Pancreas (tissue), 10 donors: ENCODE measurements at regions not wholly inside any gene's neighbourhood (a gene's known extent, or its start where the extent isn't known, plus 50 kb on each side); places are given as distances from the start of the nearest gene placed in this dataset.
A peak's percentile ranks its signal among the peaks of the same experiment; 100 is the strongest.

Experiments used
- ATAC-seq, 4 donors: fragments of 200-7000 bp; cut with Tn5 transposase; one replicate each; pipeline versions ENCODE4 v1.8.0 to v1.9.1; 2020; ENCODE audit warnings: mild to moderate bottlenecking in 4 of 4, moderate library complexity in 4 of 4
- DNase-seq, 6 donors: peaks; one replicate each; pipeline ENCODE4 v3.0.0-alpha.2; 2020
- FAIRE-seq: peaks from 2 replicates; lab custom pipeline; 2012; peaks lifted over from hg19 to GRCh38; lab: Jason Lieb, UNC
- H3K27ac ChIP-seq, 4 donors: fragments of 200-600 bp; sonication (generic); 1 replicate in 3 of 4; 2 replicates in 1 of 4; pipeline versions ENCODE4 v1.5.0 to v1.8.0; 2020
- H3K27me3 ChIP-seq, 4 donors: fragments of 200-600 bp; one replicate each; pipeline ENCODE4 v1.8.0; 2021
- H3K36me3 ChIP-seq, 3 donors: fragments of 200-600 bp; sonication (generic) in 1 of 3; one replicate each; pipeline versions ENCODE4 v1.5.0 to v1.8.0; 2020 to 2021
- H3K4me1 ChIP-seq, 3 donors: fragments of 200-600 bp; one replicate each; pipeline ENCODE4 v1.8.0; 2021
- H3K4me3 ChIP-seq, 4 donors: fragments of 200-600 bp; sonication (generic) in 2 of 4; one replicate each; pipeline versions ENCODE4 v1.5.0 to v1.8.0; 2020 to 2021
- H3K9me3 ChIP-seq, 4 donors: fragments of 200-600 bp; one replicate each; pipeline ENCODE4 v1.8.0; 2021
- CTCF ChIP-seq, 4 donors: fragments of 200-600 bp; sonication (generic) in 3 of 4; IDR thresholded peaks; one replicate each; pipeline versions ENCODE4 v1.5.0 to v1.8.0; 2021; ENCODE audit warnings: antibody characterized with exemption in 4 of 4
- WGBS, 2 donors: extraction: QIAGEN DNeasy Blood & Tissue Kit; methylation state at CpG; one replicate each; pipeline ENCODE4 v1.1.7; 2013; 5-methylcytosine and 5-hydroxymethylcytosine counted together
- intact Hi-C, 3 donors: fragments of 100-400 bp; cut with DNase I; formaldehyde crosslinking; loops; one replicate each; pipeline versions ENCODE4 v1.11.1 to v1.14.2; 2022
- donor health status: healthy with polysubstance abuse.
- donor health status: DM: no; HTN: no; CAD: no; lungs with moderate emphysema.
- donor health status: DM: no; HTN: no; CAD: no.
- donor health status: control.
- donor health status: control.
- donor health status: Bipolar disorder and iron deficiency.
- donor health status: DM: yes; HTN: yes; CAD: no.
- donor health status: DM: no; HTN: no; CAD: no.
- donor health status: DM: no; HTN: no; CAD: no.
- donor health status: DM: yes; HTN: yes; CAD: no.

- no peak for FAIRE-seq
- WGBS, 2 donors: 75 to 92% methylated on average over 1 of the region's 1 CpG
- intact Hi-C loops: no loop called here
Observed at GRCh38 chr2:126436411-126436810, 219.5 kb upstream of the GYPC start.

DNA sequence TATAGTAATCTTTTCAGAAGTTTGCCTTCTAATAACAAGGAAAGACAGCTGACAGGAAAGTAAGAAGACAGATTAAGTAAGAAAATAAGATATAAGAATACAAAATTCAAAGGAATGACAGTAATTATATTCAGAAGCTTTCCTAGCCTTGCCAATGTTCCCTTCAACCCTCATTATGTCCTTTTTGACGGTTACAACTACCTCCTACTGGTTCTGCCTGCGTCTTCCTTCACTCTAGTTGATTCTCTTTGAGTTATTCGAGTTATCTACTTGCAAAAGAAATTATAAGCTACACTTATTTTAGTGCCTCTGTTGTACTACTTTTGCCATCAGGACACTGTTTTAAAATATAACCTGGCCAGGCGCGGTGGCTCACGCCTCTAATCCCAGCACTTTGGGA, 218.9 kb upstream of the GYPC start:
- no peaks in the 10 kb centered on the region for H3K36me3 ChIP-seq
- H3K4me3 ChIP-seq: no peak overlapping the region
- TF ChIP-seq CTCF (IDR thresholded peaks at IDR 0.05): no peak
- intact Hi-C loops: no loop called here
- no peak for FAIRE-seq
- DNase-seq: no peak
- no peaks in the 10 kb centered on the region for H3K9me3 ChIP-seq
- no peaks in the 10 kb centered on the region for H3K4me1 ChIP-seq
- no peaks in the 10 kb centered on the region for H3K27me3 ChIP-seq
- H3K27ac ChIP-seq: no peak overlapping the region
- 85 to 92% methylated on average over 6 of the region's 6 CpGs for WGBS, 2 donors
- ATAC-seq: no peak

More at GRCh38 chr2:126436411-126436810, 219.5 kb upstream of the GYPC start:
- Histone ChIP-seq H3K4me3 (no peak overlapping the region), H3K27ac (no peak overlapping the region), H3K36me3 (no peaks in the 10 kb centered on the region), H3K27me3 (no peaks in the 10 kb centered on the region), H3K9me3 (no peaks in the 10 kb centered on the region), H3K4me1 (no peaks in the 10 kb centered on the region)
- no peak for DNase-seq
- no peak for TF ChIP-seq CTCF (IDR thresholded peaks at IDR 0.05)
- no peak for ATAC-seq

DNA sequence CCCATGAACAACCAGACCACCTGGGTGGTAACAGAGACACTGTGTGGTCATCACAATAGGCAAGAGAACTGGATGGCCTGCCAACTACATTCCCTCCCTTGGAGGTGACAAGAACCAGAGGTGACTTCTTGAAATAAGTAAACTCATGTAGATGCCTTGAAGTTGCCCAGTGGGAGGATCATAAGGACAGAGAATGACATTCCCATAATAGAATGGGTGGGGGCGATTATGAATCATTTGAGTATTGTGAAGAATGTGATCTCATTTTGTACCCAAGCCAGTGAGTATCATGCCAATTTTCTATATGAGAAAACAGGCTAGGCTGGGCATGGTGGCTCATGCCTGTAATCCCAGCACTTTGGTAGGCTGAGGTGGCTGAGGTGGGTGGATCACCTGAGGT, 211.4 kb upstream of the GYPC start:
- FAIRE-seq: no peak
- WGBS, 2 donors: 48 to 65% methylated on average over 1 of the region's 1 CpG
- no peak overlapping the region for H3K27ac ChIP-seq
- no peak for DNase-seq
- H3K4me3 ChIP-seq: no peak overlapping the region
- intact Hi-C loops: no loop called here
- no peaks in the 10 kb centered on the region for H3K27me3 ChIP-seq
- H3K9me3 ChIP-seq: no peaks in the 10 kb centered on the region
- H3K4me1 ChIP-seq: no peaks in the 10 kb centered on the region
- ATAC-seq: no peak
- H3K36me3 ChIP-seq: no peaks in the 10 kb centered on the region
- no peak for TF ChIP-seq CTCF (IDR thresholded peaks at IDR 0.05)

- Histone ChIP-seq H3K4me3 (no peak overlapping the region), H3K27me3 (no peaks in the 10 kb centered on the region), H3K36me3 (no peaks in the 10 kb centered on the region), H3K9me3 (no peaks in the 10 kb centered on the region), H3K27ac (no peak overlapping the region), H3K4me1 (no peaks in the 10 kb centered on the region)
- intact Hi-C loops: no loop called here
- no peak for TF ChIP-seq CTCF (IDR thresholded peaks at IDR 0.05)
- DNase-seq (no peak), ATAC-seq (no peak), FAIRE-seq (no peak)
- WGBS, 2 donors: 90 to 91% methylated on average over 3 of the region's 3 CpGs
Observed at GRCh38 chr2:126446106-126446695, 209.8 kb upstream of the GYPC start.

DNA sequence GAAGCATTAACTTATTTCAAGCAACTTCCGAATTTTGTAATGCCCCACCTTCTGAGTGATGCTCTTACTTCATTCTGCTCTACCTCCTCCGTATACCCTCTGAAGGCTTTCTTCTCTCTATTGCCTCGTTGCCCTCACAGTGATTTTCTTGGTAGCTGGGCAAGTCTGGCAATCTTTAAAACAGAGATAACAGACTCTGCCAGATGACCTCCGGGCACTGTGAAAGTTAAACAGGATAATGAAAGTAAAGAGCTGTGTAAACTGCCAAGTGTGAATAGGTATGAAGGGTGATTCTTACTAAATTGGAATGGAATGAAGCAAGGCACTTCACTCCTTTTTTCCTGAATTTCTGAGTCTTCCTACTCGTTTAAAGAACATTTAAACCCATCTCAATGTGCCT, 207.3 kb upstream of the GYPC start:
- H3K4me3 ChIP-seq: no peak overlapping the region
- H3K27ac ChIP-seq: peak overlapping the region in 1 of 4 donors; percentile 3
- no peaks in the 10 kb centered on the region for H3K4me1 ChIP-seq
- no peaks in the 10 kb centered on the region for H3K9me3 ChIP-seq
- DNase-seq: no peak
- H3K27me3 ChIP-seq: no peaks in the 10 kb centered on the region
- FAIRE-seq: no peak
- intact Hi-C loops: no loop called here
- peak in 3 of 4 donors; percentile 50 to 92 (median 69) for ATAC-seq
- 10 to 12% methylated on average over 5 of the region's 5 CpGs for WGBS, 2 donors
- TF ChIP-seq CTCF (IDR thresholded peaks at IDR 0.05): no peak
- no peaks in the 10 kb centered on the region for H3K36me3 ChIP-seq
